GM21825 (cell line): ENCODE measurements at regions not wholly inside any gene's neighbourhood (a gene's known extent, or its start where the extent isn't known, plus 50 kb on each side); places are given as distances from the start of the nearest gene placed in this dataset.

Experiments used
- ATAC-seq: cut with Tn5 transposase; IDR thresholded peaks from one replicate; pipeline ENCODE4 v1.9.1; 2021; ENCODE audit warnings: mild to moderate bottlenecking, moderate library complexity; ENCODE audit not compliant: unreplicated experiment

- no peak for ATAC-seq
Observed at GRCh38 chr15:93887151-93887550, 344.2 kb upstream of the MCTP2 start.

- no peak for ATAC-seq
Observed at GRCh38 chr15:93882779-93883178, 348.6 kb upstream of the MCTP2 start.

- ATAC-seq = no peak
Observed at GRCh38 chr15:93882141-93882540, 349.2 kb upstream of the MCTP2 start.

- ATAC-seq = no peak
Observed at GRCh38 chr15:93881310-93881709, 350.1 kb upstream of the MCTP2 start.

- no peak for ATAC-seq
Observed at GRCh38 chr15:93880358-93880757, 351.0 kb upstream of the MCTP2 start.

GRCh38 chr15:93870583-93870982 lies 360.8 kb upstream of the MCTP2 start:
- no peak for ATAC-seq

GRCh38 chr15:93866948-93867347 lies 364.4 kb upstream of the MCTP2 start:
- no peak for ATAC-seq

GRCh38 chr15:93866476-93866875 lies 364.9 kb upstream of the MCTP2 start:
- no peak for ATAC-seq

GRCh38 chr15:93865586-93865985 lies 365.8 kb upstream of the MCTP2 start:
- no peak for ATAC-seq

- no peak for ATAC-seq
Observed at GRCh38 chr15:93862791-93863190, 368.6 kb upstream of the MCTP2 start.

- ATAC-seq = no peak
Observed at GRCh38 chr15:93861956-93862741, 369.2 kb upstream of the MCTP2 start.

GRCh38 chr15:93861413-93861812 lies 369.9 kb upstream of the MCTP2 start:
- ATAC-seq = no peak

GRCh38 chr15:93860701-93861100 lies 370.7 kb upstream of the MCTP2 start:
- ATAC-seq = no peak

- no peak for ATAC-seq
Observed at GRCh38 chr15:93859176-93859575, 372.2 kb upstream of the MCTP2 start.

- ATAC-seq = no peak
Observed at GRCh38 chr15:93855181-93855826, 376.1 kb upstream of the MCTP2 start.

- no peak for ATAC-seq
Observed at GRCh38 chr15:93854088-93854487, 377.3 kb upstream of the MCTP2 start.

GRCh38 chr15:93852761-93853160 lies 378.6 kb upstream of the MCTP2 start:
- ATAC-seq = no peak

GRCh38 chr15:93848490-93848889 lies 382.9 kb upstream of the MCTP2 start:
- no peak for ATAC-seq

- no peak for ATAC-seq
Observed at GRCh38 chr15:93848076-93848475, 383.3 kb upstream of the MCTP2 start.

- no peak for ATAC-seq
Observed at GRCh38 chr15:93846148-93846547, 385.2 kb upstream of the MCTP2 start.

- ATAC-seq = no peak
Observed at GRCh38 chr15:93837450-93837849, 393.9 kb upstream of the MCTP2 start.

- ATAC-seq = no peak
Observed at GRCh38 chr15:93835344-93835743, 396.0 kb upstream of the MCTP2 start.

- no peak for ATAC-seq
Observed at GRCh38 chr15:93831641-93832040, 399.7 kb upstream of the MCTP2 start.
